HEK293 (cell line): ENCODE measurements at regions not wholly inside any gene's neighbourhood (a gene's known extent, or its start where the extent isn't known, plus 50 kb on each side); places are given as distances from the start of the nearest gene placed in this dataset.

Experiments used
- CTCF ChIA-PET: fragments of 350-600 bp; formaldehyde crosslinking; extraction: SDS; loops from one replicate; lab custom pipeline; 2021; ENCODE audit warnings: antibody characterized with exemption; lab: Yijun Ruan, JAX
- POLR2A ChIA-PET: fragments of 300-600 bp; formaldehyde crosslinking; extraction: SDS; loops from one replicate; lab custom pipeline; 2020; ENCODE audit warnings: antibody characterized with exemption, inconsistent platforms; lab: Yijun Ruan, JAX
- H3K27ac ChIP-seq: fragments of 200-500 bp; sonication (Bioruptor generic); 2 replicates; pipeline ENCODE4 v1.5.1; 2014; ENCODE audit warnings: low read depth, low read length, control low read depth, inconsistent platforms; ENCODE audit errors: extremely low read depth
- H3K36me3 ChIP-seq, 2 experiments: fragments of 200-500 bp in 1 of 2; sonication (Bioruptor generic) in 1 of 2; 1 replicate in 1 of 2; 2 replicates in 1 of 2; pipeline ENCODE4 v1.5.1; 2014 to 2017; ENCODE audit warnings: inconsistent platforms in 2 of 2, low read length in 2 of 2; ENCODE audit not compliant: control insufficient read depth in 2 of 2, insufficient read depth in 1 of 2
- H3K4me1 ChIP-seq: fragments of 200-500 bp; sonication (Bioruptor generic); 2 replicates; pipeline ENCODE4 v1.5.1; 2014; ENCODE audit warnings: mild to moderate bottlenecking, low read length, inconsistent platforms; ENCODE audit not compliant: control insufficient read depth, insufficient read depth
- H3K4me3 ChIP-seq: 2 replicates; pipeline ENCODE4 v1.5.1; 2011; ENCODE audit warnings: low read depth, mild to moderate bottlenecking, control low read depth, low read length, moderate library complexity
- H3K9me3 ChIP-seq: fragments of 200-500 bp; sonication (Bioruptor generic); 2 replicates; pipeline ENCODE4 v1.5.1; 2014; ENCODE audit warnings: low read depth, low read length, inconsistent platforms; ENCODE audit not compliant: control insufficient read depth, insufficient read depth
- KLF9 ChIP-seq: fragments of 450-650 bp; formaldehyde crosslinking; IDR thresholded peaks from 2 replicates; pipeline ENCODE4 v1.5.1; 2016; ENCODE audit warnings: missing biosample characterization, missing genetic modification characterization, low read depth
- ZNF19 ChIP-seq: fragments of 450-650 bp; formaldehyde crosslinking; IDR thresholded peaks from 2 replicates; pipeline ENCODE4; 2016; ENCODE audit warnings: missing biosample characterization, missing genetic modification characterization, low read depth
- ZNF239 ChIP-seq: fragments of 450-650 bp; formaldehyde crosslinking; IDR thresholded peaks from 2 replicates; pipeline ENCODE4 v1.5.1; 2016; ENCODE audit warnings: missing biosample characterization, missing genetic modification characterization
- ZNF248 ChIP-seq: fragments of 450-650 bp; formaldehyde crosslinking; IDR thresholded peaks from 2 replicates; pipeline ENCODE4 v1.5.1; 2017; ENCODE audit warnings: missing biosample characterization, missing genetic modification characterization
- ZNF837 ChIP-seq: fragments of 450-650 bp; formaldehyde crosslinking; IDR thresholded peaks from 2 replicates; pipeline ENCODE4 v1.5.1; 2016; ENCODE audit warnings: missing biosample characterization, missing genetic modification characterization
- TF ChIP-seq, protein P1 (sequence below): fragments of 450-650 bp; formaldehyde crosslinking; IDR thresholded peaks from 2 replicates; pipeline ENCODE4 v1.5.1; 2017; ENCODE audit warnings: missing biosample characterization, missing genetic modification characterization
- TF ChIP-seq, protein P2 (sequence below): fragments of 450-650 bp; formaldehyde crosslinking; conservative IDR thresholded peaks from 2 replicates; pipeline ENCODE4 v1.5.1; 2016; ENCODE audit warnings: low read depth, missing biosample characterization, missing genetic modification characterization
- TF ChIP-seq, protein P3 (sequence below): IDR thresholded peaks from 2 replicates; pipeline ENCODE4 v1.6.1; 2011; ENCODE audit warnings: mild to moderate bottlenecking, low read depth, low read length, borderline replicate concordance
- TF ChIP-seq, protein P4 (sequence below): fragments of 450-650 bp; formaldehyde crosslinking; IDR thresholded peaks from 2 replicates; pipeline ENCODE4 v1.5.1; 2016; ENCODE audit warnings: missing biosample characterization, missing genetic modification characterization
- TF ChIP-seq, protein P5 (sequence below): fragments of 450-650 bp; formaldehyde crosslinking; IDR thresholded peaks from 2 replicates; pipeline ENCODE4 v1.5.1; 2016; ENCODE audit warnings: missing biosample characterization, missing genetic modification characterization, borderline replicate concordance
- TF ChIP-seq, protein P6 (sequence below): fragments of 450-650 bp; formaldehyde crosslinking; IDR thresholded peaks from 2 replicates; pipeline ENCODE4 v1.5.1; 2017; ENCODE audit warnings: missing biosample characterization, missing genetic modification characterization

DNA sequence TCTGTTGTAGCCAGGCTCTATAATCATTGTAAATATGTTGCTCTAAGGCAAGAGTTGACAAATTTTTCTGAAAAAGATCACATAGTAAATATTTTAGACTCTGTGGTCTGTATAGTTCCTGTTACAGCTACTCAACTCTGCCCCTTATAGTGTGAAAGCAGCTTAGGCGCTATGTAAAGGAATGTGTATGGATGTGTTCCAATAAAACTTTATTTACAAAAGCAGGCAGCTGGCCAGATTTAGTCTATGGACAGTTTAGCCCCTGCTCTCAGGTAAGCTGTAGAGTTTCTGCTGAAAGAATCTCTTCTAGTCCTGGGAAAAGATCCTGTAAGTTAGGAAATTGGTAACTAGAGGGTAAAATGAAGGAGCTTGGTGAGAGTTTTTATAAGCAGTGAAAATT is 133.1 kb downstream of the SALL1 start (continued):
- TF ChIP-seq, protein P1, sequence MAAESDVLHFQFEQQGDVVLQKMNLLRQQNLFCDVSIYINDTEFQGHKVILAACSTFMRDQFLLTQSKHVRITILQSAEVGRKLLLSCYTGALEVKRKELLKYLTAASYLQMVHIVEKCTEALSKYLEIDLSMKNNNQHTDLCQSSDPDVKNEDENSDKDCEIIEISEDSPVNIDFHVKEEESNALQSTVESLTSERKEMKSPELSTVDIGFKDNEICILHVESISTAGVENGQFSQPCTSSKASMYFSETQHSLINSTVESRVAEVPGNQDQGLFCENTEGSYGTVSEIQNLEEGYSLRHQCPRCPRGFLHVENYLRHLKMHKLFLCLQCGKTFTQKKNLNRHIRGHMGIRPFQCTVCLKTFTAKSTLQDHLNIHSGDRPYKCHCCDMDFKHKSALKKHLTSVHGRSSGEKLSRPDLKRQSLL (tag by site-specific recombination) = no peak
- TF ChIP-seq ZNF837 (tag by site-specific recombination) = no peak
- TF ChIP-seq, protein P2, sequence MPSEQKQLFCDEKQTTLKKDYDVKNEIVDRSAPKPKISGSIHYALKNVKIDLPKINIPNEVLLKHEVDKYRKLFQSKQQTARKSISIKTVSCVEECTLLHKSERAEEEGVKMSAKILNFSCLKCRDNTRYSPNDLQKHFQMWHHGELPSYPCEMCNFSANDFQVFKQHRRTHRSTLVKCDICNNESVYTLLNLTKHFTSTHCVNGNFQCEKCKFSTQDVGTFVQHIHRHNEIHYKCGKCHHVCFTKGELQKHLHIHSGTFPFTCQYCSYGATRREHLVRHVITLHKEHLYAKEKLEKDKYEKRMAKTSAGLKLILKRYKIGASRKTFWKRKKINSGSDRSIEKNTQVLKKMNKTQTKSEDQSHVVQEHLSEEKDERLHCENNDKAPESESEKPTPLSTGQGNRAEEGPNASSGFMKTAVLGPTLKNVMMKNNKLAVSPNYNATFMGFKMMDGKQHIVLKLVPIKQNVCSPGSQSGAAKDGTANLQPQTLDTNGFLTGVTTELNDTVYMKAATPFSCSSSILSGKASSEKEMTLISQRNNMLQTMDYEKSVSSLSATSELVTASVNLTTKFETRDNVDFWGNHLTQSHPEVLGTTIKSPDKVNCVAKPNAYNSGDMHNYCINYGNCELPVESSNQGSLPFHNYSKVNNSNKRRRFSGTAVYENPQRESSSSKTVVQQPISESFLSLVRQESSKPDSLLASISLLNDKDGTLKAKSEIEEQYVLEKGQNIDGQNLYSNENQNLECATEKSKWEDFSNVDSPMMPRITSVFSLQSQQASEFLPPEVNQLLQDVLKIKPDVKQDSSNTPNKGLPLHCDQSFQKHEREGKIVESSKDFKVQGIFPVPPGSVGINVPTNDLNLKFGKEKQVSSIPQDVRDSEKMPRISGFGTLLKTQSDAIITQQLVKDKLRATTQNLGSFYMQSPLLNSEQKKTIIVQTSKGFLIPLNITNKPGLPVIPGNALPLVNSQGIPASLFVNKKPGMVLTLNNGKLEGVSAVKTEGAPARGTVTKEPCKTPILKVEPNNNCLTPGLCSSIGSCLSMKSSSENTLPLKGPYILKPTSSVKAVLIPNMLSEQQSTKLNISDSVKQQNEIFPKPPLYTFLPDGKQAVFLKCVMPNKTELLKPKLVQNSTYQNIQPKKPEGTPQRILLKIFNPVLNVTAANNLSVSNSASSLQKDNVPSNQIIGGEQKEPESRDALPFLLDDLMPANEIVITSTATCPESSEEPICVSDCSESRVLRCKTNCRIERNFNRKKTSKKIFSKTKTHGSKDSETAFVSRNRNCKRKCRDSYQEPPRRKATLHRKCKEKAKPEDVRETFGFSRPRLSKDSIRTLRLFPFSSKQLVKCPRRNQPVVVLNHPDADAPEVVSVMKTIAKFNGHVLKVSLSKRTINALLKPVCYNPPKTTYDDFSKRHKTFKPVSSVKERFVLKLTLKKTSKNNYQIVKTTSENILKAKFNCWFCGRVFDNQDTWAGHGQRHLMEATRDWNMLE (tag by site-specific recombination) = no peak
- TF ChIP-seq ZNF239 (tag by site-specific recombination) = no peak
- TF ChIP-seq, protein P3, sequence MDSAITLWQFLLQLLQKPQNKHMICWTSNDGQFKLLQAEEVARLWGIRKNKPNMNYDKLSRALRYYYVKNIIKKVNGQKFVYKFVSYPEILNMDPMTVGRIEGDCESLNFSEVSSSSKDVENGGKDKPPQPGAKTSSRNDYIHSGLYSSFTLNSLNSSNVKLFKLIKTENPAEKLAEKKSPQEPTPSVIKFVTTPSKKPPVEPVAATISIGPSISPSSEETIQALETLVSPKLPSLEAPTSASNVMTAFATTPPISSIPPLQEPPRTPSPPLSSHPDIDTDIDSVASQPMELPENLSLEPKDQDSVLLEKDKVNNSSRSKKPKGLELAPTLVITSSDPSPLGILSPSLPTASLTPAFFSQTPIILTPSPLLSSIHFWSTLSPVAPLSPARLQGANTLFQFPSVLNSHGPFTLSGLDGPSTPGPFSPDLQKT = no peak
- TF ChIP-seq ZNF19 (tag by site-specific recombination) = no peak
- TF ChIP-seq, all 188 proteins: peak for 0

DNA sequence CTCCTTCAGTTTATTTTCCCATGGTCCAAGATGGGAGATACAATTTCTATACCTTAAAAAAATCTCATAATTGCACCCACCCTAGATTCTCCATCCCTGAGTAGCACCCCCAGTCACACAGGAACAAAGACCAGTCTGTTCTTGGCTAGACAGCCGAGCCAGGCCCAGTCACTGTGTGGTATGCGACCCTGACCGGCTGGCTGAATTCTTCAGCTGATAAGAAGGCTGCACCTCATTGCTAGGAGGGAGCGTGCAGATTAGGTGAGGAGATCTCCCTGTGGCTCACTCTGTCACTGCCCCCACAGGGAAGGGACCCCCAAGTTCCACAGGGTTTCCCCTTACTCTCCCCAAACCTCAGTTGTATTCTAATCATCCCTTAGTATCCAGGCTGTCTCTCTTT is 138.7 kb downstream of the SALL1 start:
- Histone ChIP-seq H3K9me3 (no peaks in the 10 kb centered on the region), H3K27ac (no peak overlapping the region), H3K4me3 (no peak overlapping the region), H3K4me1 (no peaks in the 10 kb centered on the region), H3K36me3 (no peaks in the 10 kb centered on the region)
- POLR2A ChIA-PET = no interaction called here
- TF ChIP-seq, protein P4, sequence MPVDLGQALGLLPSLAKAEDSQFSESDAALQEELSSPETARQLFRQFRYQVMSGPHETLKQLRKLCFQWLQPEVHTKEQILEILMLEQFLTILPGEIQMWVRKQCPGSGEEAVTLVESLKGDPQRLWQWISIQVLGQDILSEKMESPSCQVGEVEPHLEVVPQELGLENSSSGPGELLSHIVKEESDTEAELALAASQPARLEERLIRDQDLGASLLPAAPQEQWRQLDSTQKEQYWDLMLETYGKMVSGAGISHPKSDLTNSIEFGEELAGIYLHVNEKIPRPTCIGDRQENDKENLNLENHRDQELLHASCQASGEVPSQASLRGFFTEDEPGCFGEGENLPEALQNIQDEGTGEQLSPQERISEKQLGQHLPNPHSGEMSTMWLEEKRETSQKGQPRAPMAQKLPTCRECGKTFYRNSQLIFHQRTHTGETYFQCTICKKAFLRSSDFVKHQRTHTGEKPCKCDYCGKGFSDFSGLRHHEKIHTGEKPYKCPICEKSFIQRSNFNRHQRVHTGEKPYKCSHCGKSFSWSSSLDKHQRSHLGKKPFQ (tag by site-specific recombination) = no peak
- TF ChIP-seq, protein P5, sequence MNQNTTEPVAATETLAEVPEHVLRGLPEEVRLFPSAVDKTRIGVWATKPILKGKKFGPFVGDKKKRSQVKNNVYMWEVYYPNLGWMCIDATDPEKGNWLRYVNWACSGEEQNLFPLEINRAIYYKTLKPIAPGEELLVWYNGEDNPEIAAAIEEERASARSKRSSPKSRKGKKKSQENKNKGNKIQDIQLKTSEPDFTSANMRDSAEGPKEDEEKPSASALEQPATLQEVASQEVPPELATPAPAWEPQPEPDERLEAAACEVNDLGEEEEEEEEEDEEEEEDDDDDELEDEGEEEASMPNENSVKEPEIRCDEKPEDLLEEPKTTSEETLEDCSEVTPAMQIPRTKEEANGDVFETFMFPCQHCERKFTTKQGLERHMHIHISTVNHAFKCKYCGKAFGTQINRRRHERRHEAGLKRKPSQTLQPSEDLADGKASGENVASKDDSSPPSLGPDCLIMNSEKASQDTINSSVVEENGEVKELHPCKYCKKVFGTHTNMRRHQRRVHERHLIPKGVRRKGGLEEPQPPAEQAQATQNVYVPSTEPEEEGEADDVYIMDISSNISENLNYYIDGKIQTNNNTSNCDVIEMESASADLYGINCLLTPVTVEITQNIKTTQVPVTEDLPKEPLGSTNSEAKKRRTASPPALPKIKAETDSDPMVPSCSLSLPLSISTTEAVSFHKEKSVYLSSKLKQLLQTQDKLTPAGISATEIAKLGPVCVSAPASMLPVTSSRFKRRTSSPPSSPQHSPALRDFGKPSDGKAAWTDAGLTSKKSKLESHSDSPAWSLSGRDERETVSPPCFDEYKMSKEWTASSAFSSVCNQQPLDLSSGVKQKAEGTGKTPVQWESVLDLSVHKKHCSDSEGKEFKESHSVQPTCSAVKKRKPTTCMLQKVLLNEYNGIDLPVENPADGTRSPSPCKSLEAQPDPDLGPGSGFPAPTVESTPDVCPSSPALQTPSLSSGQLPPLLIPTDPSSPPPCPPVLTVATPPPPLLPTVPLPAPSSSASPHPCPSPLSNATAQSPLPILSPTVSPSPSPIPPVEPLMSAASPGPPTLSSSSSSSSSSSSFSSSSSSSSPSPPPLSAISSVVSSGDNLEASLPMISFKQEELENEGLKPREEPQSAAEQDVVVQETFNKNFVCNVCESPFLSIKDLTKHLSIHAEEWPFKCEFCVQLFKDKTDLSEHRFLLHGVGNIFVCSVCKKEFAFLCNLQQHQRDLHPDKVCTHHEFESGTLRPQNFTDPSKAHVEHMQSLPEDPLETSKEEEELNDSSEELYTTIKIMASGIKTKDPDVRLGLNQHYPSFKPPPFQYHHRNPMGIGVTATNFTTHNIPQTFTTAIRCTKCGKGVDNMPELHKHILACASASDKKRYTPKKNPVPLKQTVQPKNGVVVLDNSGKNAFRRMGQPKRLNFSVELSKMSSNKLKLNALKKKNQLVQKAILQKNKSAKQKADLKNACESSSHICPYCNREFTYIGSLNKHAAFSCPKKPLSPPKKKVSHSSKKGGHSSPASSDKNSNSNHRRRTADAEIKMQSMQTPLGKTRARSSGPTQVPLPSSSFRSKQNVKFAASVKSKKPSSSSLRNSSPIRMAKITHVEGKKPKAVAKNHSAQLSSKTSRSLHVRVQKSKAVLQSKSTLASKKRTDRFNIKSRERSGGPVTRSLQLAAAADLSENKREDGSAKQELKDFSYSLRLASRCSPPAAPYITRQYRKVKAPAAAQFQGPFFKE (tag by site-specific recombination) = no peak
- TF ChIP-seq ZNF248 (tag by site-specific recombination) (no peak), KLF9 (no peak)
- TF ChIP-seq, protein P2 (tag by site-specific recombination) = no peak
- TF ChIP-seq, protein P6, sequence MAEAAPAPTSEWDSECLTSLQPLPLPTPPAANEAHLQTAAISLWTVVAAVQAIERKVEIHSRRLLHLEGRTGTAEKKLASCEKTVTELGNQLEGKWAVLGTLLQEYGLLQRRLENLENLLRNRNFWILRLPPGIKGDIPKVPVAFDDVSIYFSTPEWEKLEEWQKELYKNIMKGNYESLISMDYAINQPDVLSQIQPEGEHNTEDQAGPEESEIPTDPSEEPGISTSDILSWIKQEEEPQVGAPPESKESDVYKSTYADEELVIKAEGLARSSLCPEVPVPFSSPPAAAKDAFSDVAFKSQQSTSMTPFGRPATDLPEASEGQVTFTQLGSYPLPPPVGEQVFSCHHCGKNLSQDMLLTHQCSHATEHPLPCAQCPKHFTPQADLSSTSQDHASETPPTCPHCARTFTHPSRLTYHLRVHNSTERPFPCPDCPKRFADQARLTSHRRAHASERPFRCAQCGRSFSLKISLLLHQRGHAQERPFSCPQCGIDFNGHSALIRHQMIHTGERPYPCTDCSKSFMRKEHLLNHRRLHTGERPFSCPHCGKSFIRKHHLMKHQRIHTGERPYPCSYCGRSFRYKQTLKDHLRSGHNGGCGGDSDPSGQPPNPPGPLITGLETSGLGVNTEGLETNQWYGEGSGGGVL (tag by site-specific recombination) = no peak
- CTCF ChIA-PET = no interaction called here
